Endometrium (tissue), 2 donors: ENCODE measurements at regions not wholly inside any gene's neighbourhood (a gene's known extent, or its start where the extent isn't known, plus 50 kb on each side); places are given as distances from the start of the nearest gene placed in this dataset.
"Not testable (repeated sequence)": the region's sequence is repeated elsewhere in the genome, so short reads cannot be mapped to it uniquely, and the experiment has no call there.

ENCODE experiments used
- FAIRE-seq: peaks from 2 replicates; lab custom pipeline; 2012; peaks lifted over from hg19 to GRCh38; lab: Jason Lieb, UNC
- donor health status: control.
- donor health status: control.

DNA sequence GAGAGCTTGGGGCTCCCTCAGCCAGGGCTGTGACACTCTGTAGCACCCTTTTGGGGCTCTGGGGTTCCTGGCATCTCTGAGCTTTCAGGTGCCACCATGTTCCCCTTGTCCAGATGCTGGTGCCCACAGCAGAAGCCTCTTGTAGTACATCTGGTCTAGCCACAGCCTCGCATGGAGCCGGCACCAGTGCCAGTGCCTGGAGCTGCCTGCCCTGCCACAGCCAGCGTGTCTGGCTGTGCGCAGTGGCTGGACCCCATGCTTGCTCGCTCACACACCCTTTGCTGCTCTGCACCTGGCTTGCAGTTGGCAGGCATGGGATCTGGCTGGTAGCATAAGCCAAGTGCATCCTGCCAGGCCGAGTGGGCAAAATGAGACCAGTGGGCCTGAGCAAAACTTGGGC, 744.8 kb upstream of the GBE1 start:
- FAIRE-seq = no peak

DNA sequence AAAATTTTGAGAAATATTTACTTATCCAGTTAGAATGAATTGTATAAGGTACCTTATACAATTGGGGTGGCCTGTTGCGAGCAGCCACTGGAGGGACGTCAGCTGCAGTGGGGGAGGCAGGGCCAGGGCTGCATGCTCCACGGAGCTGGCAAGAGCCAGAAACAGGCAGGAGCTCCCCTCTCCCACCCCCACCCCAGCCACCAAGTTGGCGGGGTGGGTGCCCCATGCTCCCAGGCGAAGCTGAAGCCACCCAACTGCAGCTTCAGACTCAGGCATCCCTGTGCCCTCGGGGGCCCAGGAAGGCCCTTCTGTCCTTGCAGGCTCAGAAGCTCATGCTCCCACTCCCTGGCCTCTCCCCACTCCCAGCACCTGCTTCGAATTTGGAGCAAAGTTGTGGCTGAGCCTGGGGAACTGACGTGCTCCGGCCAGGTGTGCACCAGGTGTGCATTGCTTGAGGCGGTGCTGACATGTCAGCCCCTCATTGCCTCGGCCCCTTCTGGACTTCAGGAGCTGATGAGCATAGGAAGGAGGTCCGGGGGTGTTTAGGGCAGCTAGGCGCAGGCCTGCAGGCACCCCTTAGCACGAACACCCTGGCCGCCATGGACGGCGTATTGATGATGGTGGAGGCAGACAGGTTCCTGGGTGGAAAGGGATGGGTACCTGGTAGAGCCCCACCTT, 743.8 kb upstream of the GBE1 start:
- no peak for FAIRE-seq

DNA sequence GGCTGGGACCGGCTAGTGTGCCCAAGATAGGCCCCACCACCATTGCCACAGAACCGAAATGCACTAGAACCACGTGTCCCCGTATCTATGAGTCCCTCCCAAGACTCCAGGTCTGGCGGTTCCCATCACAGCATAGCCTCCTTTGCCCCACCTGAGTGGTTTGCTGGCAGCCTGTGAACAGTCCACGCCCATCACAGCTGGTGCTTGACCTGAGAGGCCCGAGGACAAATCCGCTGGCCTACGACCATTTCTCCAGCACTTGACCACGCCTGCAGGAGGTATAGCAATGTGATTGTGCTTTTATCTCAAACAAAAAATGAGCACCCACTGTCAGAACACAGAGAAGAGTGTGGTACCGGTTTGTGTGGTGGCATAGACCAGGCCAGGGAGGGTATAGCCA, 736.7 kb upstream of the GBE1 start:
- FAIRE-seq = no peak

DNA sequence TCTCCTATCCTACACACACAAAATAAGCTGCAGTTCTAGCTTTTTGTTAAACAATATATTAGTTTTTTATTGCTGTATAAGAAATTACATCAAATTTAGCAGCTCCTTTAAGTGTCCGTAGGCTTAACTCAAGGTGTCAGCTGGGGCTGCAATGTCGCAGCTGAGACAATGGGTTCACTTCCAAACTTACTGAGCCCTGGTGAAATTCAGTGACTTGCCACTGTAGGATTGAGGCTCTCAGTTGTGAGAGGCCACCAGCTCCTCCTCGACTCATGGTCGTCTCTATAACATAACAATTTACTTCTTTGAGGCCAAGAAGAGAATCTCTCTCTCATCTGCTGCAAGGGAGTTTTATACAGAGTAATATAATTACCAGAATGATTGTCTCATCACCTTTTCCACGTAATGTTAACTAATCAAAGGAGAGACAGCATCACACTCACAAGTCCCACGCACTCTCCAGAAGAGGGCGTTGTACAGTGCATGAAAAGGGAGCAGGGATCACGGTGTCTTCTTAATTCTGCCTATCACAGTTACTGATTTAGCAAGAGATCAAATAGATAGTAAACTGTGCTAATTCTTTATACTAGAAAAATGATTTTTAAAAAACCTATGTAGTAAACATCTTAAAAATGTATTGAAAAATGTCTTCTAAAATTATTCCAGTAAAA, 735.6 kb upstream of the GBE1 start:
- no peak for FAIRE-seq

DNA sequence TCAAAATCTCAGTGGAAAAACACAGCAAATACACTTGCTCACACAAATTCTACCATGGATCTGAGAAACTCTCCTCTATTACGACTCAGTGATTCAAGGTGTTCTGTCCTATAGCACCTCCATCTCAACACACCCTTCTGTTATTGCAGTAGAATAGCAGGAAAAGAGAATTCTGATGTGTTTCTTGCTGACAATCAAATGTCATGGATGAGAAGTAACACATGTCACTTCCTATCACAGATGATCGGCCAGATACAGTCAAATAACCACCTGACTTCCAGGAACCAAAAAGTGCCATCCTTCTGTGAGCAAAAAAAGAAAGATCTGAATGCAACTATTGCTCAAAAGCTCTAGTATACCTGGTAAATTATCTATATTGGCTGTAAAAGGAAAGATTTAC, 734.2 kb upstream of the GBE1 start:
- no peak for FAIRE-seq

DNA sequence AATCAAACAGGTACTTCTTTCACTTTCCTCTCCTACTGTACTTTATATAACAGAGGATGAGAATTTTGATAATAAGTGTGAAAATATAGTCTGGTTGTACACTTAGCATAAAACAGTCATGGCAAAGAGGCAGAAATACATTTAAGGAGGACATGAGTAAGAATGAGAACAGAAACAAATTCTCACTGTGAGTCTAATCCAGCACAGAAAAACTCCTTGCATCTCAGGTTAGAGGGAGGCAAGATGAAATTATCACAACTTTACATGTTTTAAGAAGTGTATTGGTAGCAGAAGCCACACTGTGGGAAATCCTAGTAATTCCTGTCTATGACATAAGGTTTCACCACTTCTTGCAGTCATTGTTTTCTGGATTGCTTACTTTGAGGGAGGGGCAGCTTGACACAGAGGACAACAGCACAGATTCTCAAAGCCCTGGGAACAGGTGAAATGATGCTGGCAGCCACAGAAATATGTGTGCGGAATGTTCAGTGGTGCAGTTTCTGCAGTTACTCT, 733.6 kb upstream of the GBE1 start:
- FAIRE-seq = no peak

DNA sequence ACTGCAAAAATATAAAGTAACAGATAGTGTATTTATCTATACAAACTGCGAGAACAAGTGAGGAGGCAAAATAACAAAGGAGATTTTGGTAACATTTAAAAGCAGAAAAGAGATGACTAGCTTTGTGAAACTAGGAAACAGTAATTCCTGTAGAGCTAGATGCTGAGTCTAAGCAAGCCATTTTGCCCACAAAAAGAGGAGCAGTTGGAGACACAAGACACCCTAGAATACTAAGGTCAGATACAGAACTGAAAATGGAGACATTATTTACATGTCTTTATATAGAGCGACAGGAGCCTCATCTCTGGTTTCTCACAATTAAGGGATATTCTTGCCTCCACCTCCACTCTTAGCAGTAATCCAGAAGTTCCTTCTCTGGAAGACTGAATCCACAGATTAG, 732.4 kb upstream of the GBE1 start:
- FAIRE-seq = no peak

DNA sequence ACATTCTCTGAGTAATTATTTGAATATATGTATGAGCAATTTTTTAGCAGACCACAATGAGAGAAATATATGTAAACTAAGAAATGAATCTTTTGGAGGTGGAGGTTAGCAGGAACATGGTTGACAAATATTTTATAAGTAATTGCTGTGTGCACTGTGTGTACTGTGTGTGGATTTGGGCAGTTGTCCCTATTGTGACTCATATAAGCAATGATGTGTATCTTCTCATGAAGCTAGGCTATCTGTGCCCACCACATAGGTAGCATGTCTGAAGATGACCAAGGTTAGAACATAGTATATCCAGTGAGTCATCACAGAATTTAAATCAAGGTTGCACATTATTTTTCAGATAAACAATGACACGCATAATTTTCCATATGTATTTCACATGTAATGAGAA, 713.9 kb upstream of the GBE1 start:
- no peak for FAIRE-seq

DNA sequence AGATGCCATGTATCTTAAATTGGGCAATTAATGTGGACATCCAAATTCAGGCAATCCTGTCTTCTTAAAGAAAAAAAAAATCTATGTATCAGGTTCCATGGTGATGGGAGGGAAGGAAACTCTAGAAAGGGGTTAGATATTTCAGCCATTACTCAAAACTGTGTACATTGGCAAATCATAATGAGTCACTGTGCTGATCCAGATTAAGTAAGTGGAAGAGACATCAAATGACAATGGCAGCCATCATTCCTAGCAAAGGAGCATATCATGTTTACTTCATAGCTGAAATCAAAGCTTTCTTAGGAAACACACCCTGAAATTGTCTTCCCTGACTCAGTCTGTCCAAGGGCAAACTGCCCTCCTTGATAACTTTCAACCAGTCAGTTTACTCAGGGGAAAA, 713.3 kb upstream of the GBE1 start:
- no peak for FAIRE-seq

DNA sequence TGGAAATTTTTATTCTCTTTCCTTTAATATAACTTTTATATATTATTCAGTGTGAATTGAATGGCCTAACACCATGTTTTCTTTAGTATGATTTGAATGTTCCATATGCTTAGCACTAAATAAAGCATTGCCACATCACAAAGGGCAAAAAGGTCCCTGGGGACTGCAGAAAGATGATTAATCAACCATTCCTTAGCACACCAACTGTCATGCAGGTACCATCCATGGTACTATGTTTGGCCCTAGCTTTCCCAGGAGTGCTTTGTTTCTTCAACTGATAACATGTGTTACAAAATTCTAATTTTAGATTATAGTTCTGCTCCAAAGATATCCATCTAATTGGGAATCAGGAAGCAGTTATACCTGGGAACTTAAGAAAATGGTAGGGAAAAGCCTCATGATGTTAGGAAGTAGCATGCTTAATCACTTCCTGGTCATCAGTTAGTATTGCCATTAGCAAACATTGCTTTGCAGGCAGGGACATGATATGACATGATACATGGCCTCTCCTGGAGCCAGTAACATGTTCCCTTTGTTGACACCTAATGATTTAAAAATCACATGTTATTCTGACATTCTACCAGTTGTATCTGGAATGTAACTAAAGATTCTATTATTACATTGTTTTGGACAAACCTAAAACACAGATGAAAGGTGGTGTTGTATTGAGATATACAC, 712.6 kb upstream of the GBE1 start:
- no peak for FAIRE-seq

DNA sequence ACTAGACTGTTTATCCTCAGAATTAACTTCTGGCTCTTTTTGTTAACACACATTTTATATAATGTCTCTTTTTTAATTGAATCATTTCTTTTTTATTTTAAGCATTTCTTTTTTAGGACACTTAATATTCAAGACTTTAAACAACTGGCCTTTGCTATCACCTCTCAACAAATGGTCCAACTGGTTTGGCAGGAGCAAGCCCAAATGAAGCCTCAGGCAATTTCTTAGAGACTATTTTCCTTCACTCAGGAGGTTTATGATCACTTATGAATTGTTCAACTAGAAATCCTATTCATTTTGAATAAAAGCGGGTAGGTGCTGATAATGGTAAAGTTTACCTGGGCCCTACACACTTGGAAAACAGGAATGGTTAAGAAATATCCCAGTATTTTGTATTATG, 705.6 kb upstream of the GBE1 start:
- no peak for FAIRE-seq

DNA sequence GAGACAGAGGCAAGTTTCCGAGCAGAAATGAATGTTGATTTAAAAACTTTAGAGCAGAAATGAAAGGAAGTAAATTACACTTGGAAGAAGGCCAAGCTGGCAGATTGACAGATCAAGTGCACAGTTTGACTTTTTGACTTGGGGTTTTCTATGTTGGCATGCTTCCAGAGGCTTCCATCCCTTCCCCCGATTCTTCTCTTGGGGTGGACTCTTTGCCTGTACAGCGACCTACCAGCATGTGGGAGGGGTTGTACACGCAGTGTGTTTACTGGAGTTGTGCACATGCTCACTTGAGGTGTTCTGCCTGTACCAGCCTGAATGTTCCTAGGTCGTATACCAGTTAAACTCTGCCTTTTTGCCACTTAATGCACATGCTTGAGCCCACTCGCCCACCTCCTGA, 701.5 kb upstream of the GBE1 start:
- no peak for FAIRE-seq

DNA sequence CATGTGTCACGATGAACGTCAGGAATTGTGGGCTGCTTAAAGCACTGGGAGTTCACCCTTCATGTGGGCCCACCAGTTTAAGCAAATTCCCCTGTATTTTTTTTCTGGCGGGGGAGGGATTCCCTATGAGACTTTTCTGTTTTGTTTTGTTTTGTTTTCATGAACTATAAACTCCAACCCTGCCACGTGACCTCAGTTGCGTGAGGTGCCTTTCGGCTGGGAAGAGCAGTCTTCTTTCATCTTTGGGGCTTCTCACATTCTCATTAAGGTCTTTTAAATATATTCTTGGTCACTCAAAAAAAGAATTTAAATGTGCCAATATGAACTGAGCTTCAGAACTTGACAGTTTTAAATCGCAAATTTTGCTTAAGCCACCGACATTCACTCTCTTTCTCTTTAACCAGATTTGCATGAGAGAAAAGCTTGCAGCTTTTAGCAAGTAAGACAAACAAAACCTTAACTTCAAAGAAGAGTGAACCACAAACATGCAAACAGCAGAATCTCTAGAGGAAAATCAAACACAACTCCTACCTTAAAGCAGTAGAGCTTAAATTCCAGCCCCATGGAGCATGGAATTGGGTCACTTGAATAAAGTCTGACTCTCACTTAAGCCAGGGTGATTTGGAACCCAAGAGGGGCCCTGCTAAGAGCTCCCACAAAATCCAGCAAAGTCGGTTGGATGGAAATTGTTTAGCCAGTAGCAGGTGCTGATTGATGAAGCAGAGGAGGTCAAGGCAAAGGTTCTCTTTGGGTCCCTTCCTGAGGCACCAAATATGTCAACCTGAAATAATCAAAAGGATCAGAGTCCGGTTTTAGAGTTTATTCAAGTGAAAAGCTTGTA, 699.8 kb upstream of the GBE1 start:
- peak; percentile 83 for FAIRE-seq

DNA sequence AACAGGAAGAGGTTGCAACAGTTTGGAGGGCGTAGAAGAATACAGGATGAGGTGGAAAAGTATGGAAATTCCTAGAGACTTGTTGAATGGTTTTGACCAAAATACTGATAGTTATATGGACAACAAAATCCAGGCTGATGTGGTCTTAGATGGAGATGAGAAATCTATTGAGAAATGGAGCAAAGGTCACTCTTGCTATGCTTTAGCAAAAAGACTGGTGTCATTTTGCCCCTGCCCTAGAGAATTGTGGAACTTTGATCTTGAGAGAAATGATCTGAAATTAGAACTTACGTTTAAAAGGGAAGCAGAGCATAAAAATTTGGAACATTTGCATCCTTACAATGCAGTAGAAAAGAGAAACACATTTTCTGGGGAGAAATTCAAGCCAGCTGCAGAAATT, 686.9 kb upstream of the GBE1 start:
- no peak for FAIRE-seq

DNA sequence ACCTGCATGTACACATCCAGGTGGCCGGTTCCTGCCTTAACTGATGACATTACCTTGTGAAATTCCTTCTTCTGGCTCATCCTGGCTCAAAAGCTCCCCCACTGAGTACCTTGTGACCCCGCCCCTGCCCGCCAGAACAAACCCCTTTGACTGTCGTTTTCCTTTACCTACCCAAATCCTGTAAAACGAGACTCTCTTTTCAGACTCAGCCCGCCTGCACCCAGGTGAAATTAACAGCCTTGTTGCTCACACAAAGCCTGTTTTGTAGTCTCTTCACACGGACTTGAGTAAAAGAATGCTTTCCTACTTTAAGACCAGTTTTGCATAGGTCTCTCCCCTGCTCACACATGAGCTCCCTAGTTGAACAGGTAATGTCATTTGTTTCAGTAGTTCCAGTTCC, 667.4 kb upstream of the GBE1 start:
- not testable (repeated sequence) for FAIRE-seq

DNA sequence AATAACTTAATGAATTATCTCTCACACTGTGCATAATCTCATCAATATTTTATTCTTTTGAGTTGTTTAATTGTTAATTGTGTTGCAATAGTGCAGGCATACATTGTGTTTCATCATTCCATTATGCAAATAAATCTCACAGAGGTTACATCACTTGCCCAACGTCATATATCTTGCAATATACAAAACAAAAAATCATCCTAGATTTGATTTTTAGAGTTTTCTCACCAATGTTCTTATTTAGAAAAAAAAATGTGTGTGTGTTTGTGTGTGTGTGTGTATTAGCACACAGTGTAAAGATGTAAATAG, 662.5 kb upstream of the GBE1 start:
- no peak for FAIRE-seq

DNA sequence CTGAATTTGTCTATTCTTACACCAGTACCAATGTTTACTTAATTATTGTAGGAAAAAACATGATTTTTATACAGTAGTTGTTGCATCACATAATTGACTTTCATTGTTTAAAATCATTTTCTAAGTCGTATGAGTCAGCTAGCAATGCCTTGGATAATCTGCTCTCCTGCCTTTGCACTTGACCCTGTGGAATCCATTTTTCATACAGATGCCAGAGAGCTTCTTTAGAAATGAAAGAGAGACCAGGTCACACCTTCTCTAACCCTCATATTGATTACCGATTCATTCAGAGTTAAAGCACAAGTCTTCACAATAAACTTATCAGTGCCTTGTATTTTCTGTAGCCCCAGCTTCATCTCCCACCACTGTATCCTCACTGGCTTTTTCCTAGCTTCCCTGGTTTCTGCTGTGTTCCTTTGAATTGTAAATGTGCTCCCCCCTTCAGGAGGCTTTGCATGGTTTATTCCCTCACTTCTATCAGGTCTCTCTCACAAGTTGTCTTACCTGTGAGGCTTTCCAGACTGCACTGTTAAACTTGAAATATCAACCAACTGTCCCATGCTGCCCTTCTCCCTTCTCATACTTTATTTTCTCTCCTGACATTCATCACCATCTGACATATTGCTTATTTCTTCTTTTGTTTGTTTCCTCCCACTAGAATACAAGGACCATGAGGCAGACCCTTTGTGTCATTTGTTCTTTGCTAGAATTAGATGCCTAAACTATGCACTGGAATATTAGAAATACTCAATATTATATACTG, 662.0 kb upstream of the GBE1 start:
- FAIRE-seq = no peak

DNA sequence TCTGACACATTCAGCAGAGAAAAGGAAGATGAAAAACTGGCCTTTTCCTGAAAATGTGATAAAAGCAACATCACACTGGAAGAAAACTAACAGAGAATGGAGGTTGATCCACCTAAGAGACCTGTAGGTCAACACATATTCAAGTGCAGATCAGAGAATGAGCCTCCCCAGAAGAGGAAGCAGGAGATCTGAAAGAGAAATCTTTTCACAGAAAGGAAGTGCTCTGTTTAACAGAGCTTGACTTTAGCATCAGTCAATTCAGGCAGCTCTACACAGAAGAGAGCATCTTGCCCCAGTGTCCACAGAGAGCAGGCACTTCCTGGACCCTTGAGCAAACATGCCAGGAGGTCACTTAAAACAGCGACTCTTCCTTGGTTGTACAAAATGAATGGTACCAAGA, 655.4 kb upstream of the GBE1 start:
- FAIRE-seq = no peak

DNA sequence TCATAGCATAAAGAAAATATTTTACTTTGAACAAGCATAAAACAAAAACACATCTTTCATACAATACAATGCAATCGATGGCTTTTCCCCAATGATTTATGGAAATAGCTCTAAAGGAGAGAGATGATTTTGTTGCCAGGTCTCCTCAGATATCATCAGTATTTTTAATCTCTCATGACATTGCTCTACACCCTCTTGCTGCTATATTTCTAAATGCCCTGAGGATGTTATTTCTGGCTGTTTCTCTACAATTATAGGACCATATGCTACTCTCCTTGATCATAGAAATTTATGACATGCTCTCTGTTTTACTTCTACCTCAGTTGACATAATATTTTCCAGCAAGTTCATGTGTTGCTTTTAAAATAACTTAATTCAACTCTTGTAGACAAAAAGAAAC, 654.9 kb upstream of the GBE1 start:
- FAIRE-seq = peak; percentile 33

DNA sequence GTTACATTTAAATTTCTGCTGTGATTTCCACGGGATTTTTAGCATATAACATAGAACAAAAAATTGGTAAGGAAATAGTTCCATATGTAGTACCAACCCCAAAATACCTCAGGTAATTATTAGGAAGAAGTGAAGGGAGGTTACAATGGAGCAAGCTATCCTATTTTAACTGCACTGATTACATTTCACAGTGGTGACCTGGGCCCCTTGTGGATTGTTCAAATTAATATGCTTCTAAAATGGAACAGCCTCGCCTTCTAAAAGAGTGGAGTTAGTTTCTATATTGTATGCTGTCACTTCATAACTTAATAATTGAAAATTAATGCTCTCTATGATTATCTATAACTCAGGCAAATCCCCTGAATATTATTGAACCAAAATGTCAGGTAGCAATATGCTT, 651.7 kb upstream of the GBE1 start:
- no peak for FAIRE-seq

DNA sequence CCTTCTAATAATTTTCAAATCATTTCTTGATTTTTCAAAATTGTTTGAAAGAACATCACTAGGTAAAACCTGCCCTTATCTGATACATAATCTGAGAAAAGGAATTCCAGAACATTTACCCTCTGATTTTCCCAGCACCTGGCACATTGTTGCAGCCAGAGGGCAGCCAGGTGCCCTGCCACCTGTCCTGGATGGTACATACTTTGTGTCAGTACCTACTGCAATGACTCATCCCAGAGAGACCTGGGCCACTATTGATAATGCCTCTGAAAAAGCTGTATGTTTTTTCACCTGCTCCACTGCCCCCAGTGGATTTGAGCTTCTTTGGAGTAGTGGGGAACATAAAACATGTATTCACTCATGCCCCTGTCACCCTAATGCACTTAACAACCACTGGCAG, 648.9 kb upstream of the GBE1 start:
- no peak for FAIRE-seq

DNA sequence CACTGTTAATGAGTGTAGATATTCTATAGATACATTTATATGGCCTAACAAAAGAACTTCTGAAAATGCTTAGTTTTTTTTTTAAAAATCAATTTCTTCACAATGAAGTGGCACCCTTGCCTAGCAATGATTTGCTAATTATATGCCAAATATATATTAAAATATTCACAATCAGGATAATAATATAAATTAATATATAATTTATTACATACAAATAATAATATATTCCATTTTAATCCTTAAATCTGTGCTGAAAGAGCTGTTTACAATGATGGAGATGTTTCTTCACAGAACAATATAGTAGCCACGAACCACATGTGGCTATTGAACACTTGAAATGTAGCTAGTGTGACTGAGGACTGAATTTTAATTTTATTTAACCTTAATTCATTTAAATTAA, 648.4 kb upstream of the GBE1 start:
- FAIRE-seq = no peak
